Mammary epithelial cell (primary cell): ENCODE measurements at regions not wholly inside any gene's neighbourhood (a gene's known extent, or its start where the extent isn't known, plus 50 kb on each side); places are given as distances from the start of the nearest gene placed in this dataset.

ENCODE experiments used
- CTCF ChIP-seq, 2 donors: IDR thresholded peaks in 1 of 2; conservative IDR thresholded peaks in 1 of 2; 2 replicates each; pipeline ENCODE4 v1.5.1; 2011 to 2012; ENCODE audit warnings: inconsistent platforms in 2 of 2, low read length in 2 of 2, mild to moderate bottlenecking in 2 of 2, control low read depth in 1 of 2, low read depth in 1 of 2; ENCODE audit not compliant: insufficient read depth in 1 of 2; ENCODE audit errors: extremely low read depth in 1 of 2
- EZH2 ChIP-seq: IDR thresholded peaks from 2 replicates; pipeline ENCODE4 v1.6.1; 2012; ENCODE audit warnings: low read length, inconsistent platforms, borderline replicate concordance

- no peak for TF ChIP-seq CTCF (conservative IDR thresholded peaks at IDR 0.05 in 1 of 2, IDR thresholded peaks at IDR 0.05 in 1 of 2; ENCODE audit: extremely low read depth in 1 of 2, insufficient read depth in 1 of 2, low read depth in 1 of 2, low read length in 2 of 2)
- no peak for TF ChIP-seq EZH2
Measured at GRCh38 chr10:29176845-29177832, 111.7 kb upstream of the LYZL1 start.
